PC-3 (cell line): ENCODE measurements at regions not wholly inside any gene's neighbourhood (a gene's known extent, or its start where the extent isn't known, plus 50 kb on each side); places are given as distances from the start of the nearest gene placed in this dataset.

Source experiments
- ATAC-seq: fragments of 200-7000 bp; cut with Tn5 transposase; 2 replicates; pipeline ENCODE4 v1.9.1; 2020; ENCODE audit warnings: mild to moderate bottlenecking, moderate library complexity
- BruUV-seq: library from RNA; stranded (reverse); fragments of 400-500 nt; replicated peaks from 2 replicates; lab custom pipeline; 2021; lab: Mats Ljungman, UMichigan
- CTCF ChIA-PET: fragments of 300-600 bp; sonication (Branson Sonifier 250); formaldehyde crosslinking; loops from one replicate; lab custom pipeline; 2022; ENCODE audit warnings: antibody characterized with exemption; lab: Charles Lee
- POLR2A ChIA-PET: fragments of 300-600 bp; sonication (Branson Sonifier 250); formaldehyde crosslinking; loops from one replicate; lab custom pipeline; 2022; ENCODE audit warnings: antibody characterized with exemption; ENCODE audit not compliant: unreplicated experiment; lab: Charles Lee
- DNase-seq: peaks from one replicate; pipeline ENCODE4 v3.0.0-alpha.2; 2015
- H2AFZ ChIP-seq: fragments of 300-600 bp; sonication (generic); 2 replicates; pipeline ENCODE4 v1.6.0; 2016; ENCODE audit warnings: antibody characterized with exemption, low read length
- H3F3A ChIP-seq: fragments of 300-600 bp; sonication (generic); one replicate; pipeline ENCODE4 v1.6.0; 2017; ENCODE audit warnings: antibody characterized with exemption, low read length, control low read depth, mild to moderate bottlenecking; ENCODE audit not compliant: unreplicated experiment
- H3K27ac ChIP-seq: fragments of 300-600 bp; sonication (generic); 2 replicates; pipeline ENCODE4 v1.5.1; 2016; ENCODE audit warnings: mild to moderate bottlenecking, low read length
- H3K27me3 ChIP-seq: fragments of 300-600 bp; sonication (generic); 2 replicates; pipeline ENCODE4 v1.6.1; 2016; ENCODE audit warnings: low read length, mixed read lengths
- H3K36me3 ChIP-seq: fragments of 300-600 bp; sonication (generic); 2 replicates; pipeline ENCODE4 v1.6.1; 2016; ENCODE audit warnings: low read depth, mixed run types, low read length, mixed read lengths
- H3K4me1 ChIP-seq: fragments of 300-600 bp; sonication (generic); 2 replicates; pipeline ENCODE4 v1.5.1; 2016; ENCODE audit warnings: low read length; ENCODE audit not compliant: insufficient read depth
- H3K4me2 ChIP-seq: fragments of 300-600 bp; sonication (generic); 2 replicates; pipeline ENCODE4 v1.6.0; 2016; ENCODE audit warnings: low read length
- H3K4me3 ChIP-seq: fragments of 300-600 bp; sonication (generic); 2 replicates; pipeline ENCODE4 v1.5.1; 2016; ENCODE audit warnings: mild to moderate bottlenecking, low read length, mixed read lengths
- H3K79me2 ChIP-seq: fragments of 300-600 bp; sonication (generic); 2 replicates; pipeline ENCODE4 v1.6.1; 2017; ENCODE audit warnings: low read length, mixed read lengths
- H3K9ac ChIP-seq: fragments of 300-600 bp; sonication (generic); 2 replicates; pipeline ENCODE4 v1.6.0; 2016; ENCODE audit warnings: mild to moderate bottlenecking, low read length
- H3K9me2 ChIP-seq: fragments of 300-600 bp; sonication (generic); replicated peaks from 2 replicates; pipeline ENCODE4 v1.6.1; 2016; ENCODE audit warnings: mixed run types, low read length, mixed read lengths
- H3K9me3 ChIP-seq: fragments of 300-600 bp; sonication (generic); 2 replicates; pipeline ENCODE4 v1.6.1; 2016; ENCODE audit warnings: low read length, mixed read lengths
- H4K20me1 ChIP-seq: fragments of 300-600 bp; sonication (generic); 2 replicates; pipeline ENCODE4 v1.6.1; 2016; ENCODE audit warnings: low read length, mixed read lengths
- EZH2 ChIP-seq: fragments of 300-600 bp; sonication (generic); IDR thresholded peaks from one replicate; pipeline ENCODE4 v1.6.1; 2017; ENCODE audit warnings: antibody characterized with exemption, mild to moderate bottlenecking, low read length; ENCODE audit not compliant: unreplicated experiment
- EZH2phosphoT487 ChIP-seq: fragments of 300-600 bp; sonication (generic); IDR thresholded peaks from 2 replicates; pipeline ENCODE4 v1.6.1; 2018; ENCODE audit warnings: mild to moderate bottlenecking, antibody characterized with exemption, low read length, borderline replicate concordance
- intact Hi-C: fragments of 100-400 bp; cut with micrococcal nuclease; formaldehyde crosslinking; loops from 2 replicates; pipeline ENCODE4 v1.9.0; 2023
- TF ChIP-seq, protein P1 (sequence below): fragments of 300-600 bp; sonication (generic); conservative IDR thresholded peaks from 2 replicates; pipeline ENCODE4 v1.5.1; 2017; ENCODE audit warnings: antibody characterized with exemption, low read depth, mild to moderate bottlenecking, low read length

DNA sequence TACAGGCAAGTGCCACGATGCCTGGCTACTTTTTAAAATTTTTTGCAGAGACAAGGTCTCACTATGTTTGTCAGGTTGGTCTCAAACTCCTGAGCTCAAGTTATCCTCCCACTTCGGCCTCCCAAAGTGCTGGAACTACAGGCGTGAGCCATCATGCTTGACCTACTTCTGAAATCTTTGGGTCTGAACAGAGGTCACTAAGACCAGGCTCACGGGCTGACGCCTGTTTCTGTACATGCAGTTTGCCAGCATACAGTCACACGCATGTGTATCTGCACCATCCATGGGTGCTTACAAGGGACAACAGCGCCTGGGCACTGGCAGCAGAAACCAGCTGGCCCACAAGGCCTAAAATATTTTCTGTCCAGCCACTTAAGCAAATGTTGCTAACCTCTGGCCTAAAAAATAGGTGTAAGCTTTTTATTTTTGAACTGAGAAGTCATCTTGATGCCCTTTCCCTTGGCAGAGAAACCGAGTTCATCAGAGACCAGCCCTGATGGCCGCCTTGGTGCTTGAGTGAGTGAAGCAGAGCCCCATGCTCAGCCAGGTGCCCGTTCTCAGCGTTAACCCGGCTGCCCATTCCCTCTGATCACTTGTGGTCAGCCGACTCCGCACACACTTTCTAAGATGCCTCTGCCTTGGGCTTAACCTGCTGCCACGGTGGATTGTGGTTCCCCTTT lies 425.2 kb downstream of the OCA2 start:
- DNase-seq (no peak), ATAC-seq (no peak)
- TF ChIP-seq, protein P1, sequence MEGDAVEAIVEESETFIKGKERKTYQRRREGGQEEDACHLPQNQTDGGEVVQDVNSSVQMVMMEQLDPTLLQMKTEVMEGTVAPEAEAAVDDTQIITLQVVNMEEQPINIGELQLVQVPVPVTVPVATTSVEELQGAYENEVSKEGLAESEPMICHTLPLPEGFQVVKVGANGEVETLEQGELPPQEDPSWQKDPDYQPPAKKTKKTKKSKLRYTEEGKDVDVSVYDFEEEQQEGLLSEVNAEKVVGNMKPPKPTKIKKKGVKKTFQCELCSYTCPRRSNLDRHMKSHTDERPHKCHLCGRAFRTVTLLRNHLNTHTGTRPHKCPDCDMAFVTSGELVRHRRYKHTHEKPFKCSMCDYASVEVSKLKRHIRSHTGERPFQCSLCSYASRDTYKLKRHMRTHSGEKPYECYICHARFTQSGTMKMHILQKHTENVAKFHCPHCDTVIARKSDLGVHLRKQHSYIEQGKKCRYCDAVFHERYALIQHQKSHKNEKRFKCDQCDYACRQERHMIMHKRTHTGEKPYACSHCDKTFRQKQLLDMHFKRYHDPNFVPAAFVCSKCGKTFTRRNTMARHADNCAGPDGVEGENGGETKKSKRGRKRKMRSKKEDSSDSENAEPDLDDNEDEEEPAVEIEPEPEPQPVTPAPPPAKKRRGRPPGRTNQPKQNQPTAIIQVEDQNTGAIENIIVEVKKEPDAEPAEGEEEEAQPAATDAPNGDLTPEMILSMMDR, result no peak
- TF ChIP-seq EZH2 (no peak), EZH2phosphoT487 (no peak)
- BruUV-seq, result no TSS peak
- Histone ChIP-seq H3K4me3 (no peak overlapping the region), H4K20me1 (no peaks in the 10 kb centered on the region), H3K79me2 (no peaks in the 10 kb centered on the region), H3F3A (no peaks in the 10 kb centered on the region), H3K4me2 (no peak overlapping the region), H3K9me3 (0 out of 2 replicates have a peak, but pooled peaks cover 4% of the 10 kb centered on the region), H3K4me1 (no peaks in the 10 kb centered on the region), H3K27ac (no peak overlapping the region), H3K9ac (no peak overlapping the region), H2AFZ (no peak overlapping the region), H3K36me3 (no peaks in the 10 kb centered on the region), H3K9me2 (no peaks in the 10 kb centered on the region), H3K27me3 (no peaks in the 10 kb centered on the region)
- ChIA-PET POLR2A (no interaction called here), CTCF (no interaction called here)
- intact Hi-C loops, result no loop called here

DNA sequence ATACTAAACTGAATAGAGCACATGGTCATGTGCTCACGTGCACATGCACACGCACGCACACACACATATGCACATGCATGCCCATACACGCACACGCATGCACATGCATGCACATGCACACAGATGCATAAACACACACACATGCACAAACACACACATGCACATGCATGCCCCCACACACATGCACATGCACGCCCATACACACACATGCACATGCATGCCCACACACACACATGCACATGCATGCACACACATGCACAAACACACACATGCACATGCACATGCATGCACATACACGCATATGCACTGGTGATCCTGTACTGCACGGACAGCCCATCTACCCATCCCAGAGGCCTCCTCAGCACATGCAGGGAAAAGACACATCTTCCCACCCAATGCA lies 426.6 kb downstream of the OCA2 start:
- Histone ChIP-seq H3K9me3 (0 out of 2 replicates have a peak, but pooled peaks cover 4% of the 10 kb centered on the region), H3K9ac (no peak overlapping the region), H3K4me1 (no peaks in the 10 kb centered on the region), H3K9me2 (no peaks in the 10 kb centered on the region), H4K20me1 (no peaks in the 10 kb centered on the region), H3K27ac (no peak overlapping the region), H3K4me3 (no peak overlapping the region), H3K4me2 (no peak overlapping the region), H3K79me2 (no peaks in the 10 kb centered on the region), H3K36me3 (no peaks in the 10 kb centered on the region), H3F3A (no peaks in the 10 kb centered on the region), H2AFZ (no peak overlapping the region), H3K27me3 (no peaks in the 10 kb centered on the region)
- no peak for ATAC-seq
- ChIA-PET POLR2A (no interaction called here), CTCF (no interaction called here)
- BruUV-seq, result no TSS peak
- intact Hi-C loops, result no loop called here
- TF ChIP-seq EZH2 (no peak), EZH2phosphoT487 (no peak)
- TF ChIP-seq, protein P1, result no peak
- DNase-seq, result no peak

DNA sequence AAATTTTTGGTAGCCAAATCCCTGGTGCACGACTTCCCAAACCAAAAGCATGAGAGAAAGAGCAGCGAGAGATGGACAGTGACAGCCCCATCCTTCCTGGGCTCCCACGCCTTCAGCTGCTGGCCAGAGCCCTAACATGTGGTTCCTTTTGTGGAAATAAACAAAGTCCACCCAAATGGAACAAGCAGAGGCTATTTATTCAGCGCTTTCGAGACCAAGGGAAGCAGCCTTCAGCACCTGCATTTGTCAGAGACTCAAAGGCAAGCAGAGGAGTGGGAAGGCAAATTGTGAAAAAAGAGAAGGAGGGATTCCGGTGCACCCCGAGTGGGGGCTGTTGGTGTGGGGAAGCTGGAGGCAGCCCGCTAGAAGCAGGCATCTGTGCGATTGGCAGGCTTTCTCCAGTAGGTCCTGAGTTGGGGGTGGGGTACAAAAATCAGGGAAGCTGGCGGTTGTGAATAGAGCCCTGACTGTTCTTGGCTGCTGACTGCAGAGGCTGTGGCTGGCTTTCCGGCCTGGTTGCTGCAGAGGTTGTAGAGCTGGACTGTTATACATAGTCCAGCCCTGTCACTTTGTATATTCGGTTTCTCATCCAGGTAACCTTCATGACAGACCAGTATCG lies 427.2 kb downstream of the OCA2 start:
- Histone ChIP-seq H3K79me2 (no peaks in the 10 kb centered on the region), H3K36me3 (no peaks in the 10 kb centered on the region), H3K4me2 (no peak overlapping the region), H3K4me3 (no peak overlapping the region), H2AFZ (no peak overlapping the region), H3K9me2 (no peaks in the 10 kb centered on the region), H3K9ac (no peak overlapping the region), H3K9me3 (0 out of 2 replicates have a peak, but pooled peaks cover 4% of the 10 kb centered on the region), H3K27me3 (no peaks in the 10 kb centered on the region), H3K4me1 (no peaks in the 10 kb centered on the region), H4K20me1 (no peaks in the 10 kb centered on the region), H3K27ac (no peak overlapping the region), H3F3A (no peaks in the 10 kb centered on the region)
- DNase-seq (no peak), ATAC-seq (no peak)
- no TSS peak for BruUV-seq
- ChIA-PET POLR2A (no interaction called here), CTCF (no interaction called here)
- intact Hi-C loops, result no loop called here
- TF ChIP-seq EZH2, result no peak
- TF ChIP-seq, protein P1, result no peak
- no peak for TF ChIP-seq EZH2phosphoT487
